Ecto neural progenitor cell (in vitro differentiated cells): ENCODE measurements at regions not wholly inside any gene's neighbourhood (a gene's known extent, or its start where the extent isn't known, plus 50 kb on each side); places are given as distances from the start of the nearest gene placed in this dataset.

Experiments
- DNase-seq: peaks from one replicate; pipeline ENCODE4 v3.0.0-alpha.2; 2018; ENCODE audit warnings: low spot score

- no peak for DNase-seq
These were observed 417.5 kb upstream of the MEF2C start for GRCh38 chr5:89300426-89300970.

- DNase-seq: no peak
These were observed 417.0 kb upstream of the MEF2C start for GRCh38 chr5:89299998-89300397.

GRCh38 chr5:89297066-89297465 lies 414.1 kb upstream of the MEF2C start:
- no peak for DNase-seq

- DNase-seq: no peak
These were observed 410.8 kb upstream of the MEF2C start for GRCh38 chr5:89293810-89294209.

GRCh38 chr5:89292487-89292886 lies 409.5 kb upstream of the MEF2C start:
- DNase-seq: no peak

GRCh38 chr5:89289604-89290003 lies 406.6 kb upstream of the MEF2C start:
- no peak for DNase-seq

- no peak for DNase-seq
These were observed 405.0 kb upstream of the MEF2C start for GRCh38 chr5:89287964-89288363.

- no peak for DNase-seq
These were observed 403.3 kb upstream of the MEF2C start for GRCh38 chr5:89286320-89286719.

GRCh38 chr5:89283728-89284493 lies 400.9 kb upstream of the MEF2C start:
- DNase-seq: no peak

- DNase-seq: no peak
These were observed 399.8 kb upstream of the MEF2C start for GRCh38 chr5:89282554-89283510.

- DNase-seq: no peak
These were observed 399.0 kb upstream of the MEF2C start for GRCh38 chr5:89281766-89282553.

- DNase-seq: no peak
These were observed 398.2 kb upstream of the MEF2C start for GRCh38 chr5:89281211-89281610.

- no peak for DNase-seq
These were observed 397.4 kb upstream of the MEF2C start for GRCh38 chr5:89280103-89281037.

GRCh38 chr5:89279391-89280036 lies 396.5 kb upstream of the MEF2C start:
- DNase-seq: no peak

- no peak for DNase-seq
These were observed 394.8 kb upstream of the MEF2C start for GRCh38 chr5:89277816-89278215.

- no peak for DNase-seq
These were observed 393.8 kb upstream of the MEF2C start for GRCh38 chr5:89276566-89277305.

- DNase-seq: no peak
These were observed 392.3 kb upstream of the MEF2C start for GRCh38 chr5:89275066-89275855.

GRCh38 chr5:89273289-89273688 lies 390.3 kb upstream of the MEF2C start:
- no peak for DNase-seq

- no peak for DNase-seq
These were observed 387.9 kb upstream of the MEF2C start for GRCh38 chr5:89270901-89271300.
